ENCODE measurements at regions not wholly inside any gene's neighbourhood (a gene's known extent, or its start where the extent isn't known, plus 50 kb on each side); places are given as distances from the start of the nearest gene placed in this dataset.

DNA sequence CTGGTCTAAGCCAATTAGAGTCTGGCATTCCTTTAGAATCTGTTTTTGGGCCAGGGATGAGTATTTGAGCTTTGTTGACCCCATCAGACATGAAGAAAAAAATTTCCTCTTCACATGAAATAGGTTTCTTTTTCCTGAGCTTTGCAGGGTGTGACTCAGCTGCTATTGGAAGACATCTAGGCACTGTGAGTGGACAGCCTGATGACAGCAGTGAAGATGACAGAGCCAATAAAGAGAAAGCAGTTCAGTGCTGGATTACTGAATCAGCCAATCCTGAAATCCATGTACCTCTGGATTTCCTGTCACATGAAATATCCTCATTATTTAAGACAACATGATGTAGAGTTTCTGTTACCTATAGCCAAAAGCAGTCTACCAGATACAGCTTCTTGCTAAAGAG is 51.3 kb upstream of the GRIA1 start:
- TF ChIP-seq YY1 (IDR thresholded peaks at IDR 0.05; ENCODE audit: low read depth) (no peak), FOXM1 (IDR thresholded peaks at IDR 0.05; ENCODE audit: borderline replicate concordance, low read depth) (no peak), TCF12 (IDR thresholded peaks at IDR 0.05; ENCODE audit: low read depth) (no peak), RAD21 (IDR thresholded peaks at IDR 0.05; ENCODE audit: low read depth) (no peak), EGR1 (IDR thresholded peaks at IDR 0.05) (no peak), ZBTB7A (IDR thresholded peaks at IDR 0.05; ENCODE audit: low read depth) (no peak), CREB1 (IDR thresholded peaks at IDR 0.05; ENCODE audit: low read depth) (no peak), TAF1 (IDR thresholded peaks at IDR 0.05; ENCODE audit: low read depth) (no peak), EP300 (IDR thresholded peaks at IDR 0.05; ENCODE audit: borderline replicate concordance) (no peak), NFIC (IDR thresholded peaks at IDR 0.05) (no peak), CEBPB (IDR thresholded peaks at IDR 0.05) (no peak)
- TF ChIP-seq, protein P1, sequence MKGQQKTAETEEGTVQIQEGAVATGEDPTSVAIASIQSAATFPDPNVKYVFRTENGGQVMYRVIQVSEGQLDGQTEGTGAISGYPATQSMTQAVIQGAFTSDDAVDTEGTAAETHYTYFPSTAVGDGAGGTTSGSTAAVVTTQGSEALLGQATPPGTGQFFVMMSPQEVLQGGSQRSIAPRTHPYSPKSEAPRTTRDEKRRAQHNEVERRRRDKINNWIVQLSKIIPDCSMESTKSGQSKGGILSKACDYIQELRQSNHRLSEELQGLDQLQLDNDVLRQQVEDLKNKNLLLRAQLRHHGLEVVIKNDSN (IDR thresholded peaks at IDR 0.05) = no peak
- TF ChIP-seq, protein P2, sequence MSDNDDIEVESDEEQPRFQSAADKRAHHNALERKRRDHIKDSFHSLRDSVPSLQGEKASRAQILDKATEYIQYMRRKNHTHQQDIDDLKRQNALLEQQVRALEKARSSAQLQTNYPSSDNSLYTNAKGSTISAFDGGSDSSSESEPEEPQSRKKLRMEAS (IDR thresholded peaks at IDR 0.05) = no peak
- TF ChIP-seq, protein P3, sequence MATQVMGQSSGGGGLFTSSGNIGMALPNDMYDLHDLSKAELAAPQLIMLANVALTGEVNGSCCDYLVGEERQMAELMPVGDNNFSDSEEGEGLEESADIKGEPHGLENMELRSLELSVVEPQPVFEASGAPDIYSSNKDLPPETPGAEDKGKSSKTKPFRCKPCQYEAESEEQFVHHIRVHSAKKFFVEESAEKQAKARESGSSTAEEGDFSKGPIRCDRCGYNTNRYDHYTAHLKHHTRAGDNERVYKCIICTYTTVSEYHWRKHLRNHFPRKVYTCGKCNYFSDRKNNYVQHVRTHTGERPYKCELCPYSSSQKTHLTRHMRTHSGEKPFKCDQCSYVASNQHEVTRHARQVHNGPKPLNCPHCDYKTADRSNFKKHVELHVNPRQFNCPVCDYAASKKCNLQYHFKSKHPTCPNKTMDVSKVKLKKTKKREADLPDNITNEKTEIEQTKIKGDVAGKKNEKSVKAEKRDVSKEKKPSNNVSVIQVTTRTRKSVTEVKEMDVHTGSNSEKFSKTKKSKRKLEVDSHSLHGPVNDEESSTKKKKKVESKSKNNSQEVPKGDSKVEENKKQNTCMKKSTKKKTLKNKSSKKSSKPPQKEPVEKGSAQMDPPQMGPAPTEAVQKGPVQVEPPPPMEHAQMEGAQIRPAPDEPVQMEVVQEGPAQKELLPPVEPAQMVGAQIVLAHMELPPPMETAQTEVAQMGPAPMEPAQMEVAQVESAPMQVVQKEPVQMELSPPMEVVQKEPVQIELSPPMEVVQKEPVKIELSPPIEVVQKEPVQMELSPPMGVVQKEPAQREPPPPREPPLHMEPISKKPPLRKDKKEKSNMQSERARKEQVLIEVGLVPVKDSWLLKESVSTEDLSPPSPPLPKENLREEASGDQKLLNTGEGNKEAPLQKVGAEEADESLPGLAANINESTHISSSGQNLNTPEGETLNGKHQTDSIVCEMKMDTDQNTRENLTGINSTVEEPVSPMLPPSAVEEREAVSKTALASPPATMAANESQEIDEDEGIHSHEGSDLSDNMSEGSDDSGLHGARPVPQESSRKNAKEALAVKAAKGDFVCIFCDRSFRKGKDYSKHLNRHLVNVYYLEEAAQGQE (IDR thresholded peaks at IDR 0.05; ENCODE audit: low read depth) = no peak

All from Ishikawa (cell line).